ENCODE measurements at regions not wholly inside any gene's neighbourhood (a gene's known extent, or its start where the extent isn't known, plus 50 kb on each side); places are given as distances from the start of the nearest gene placed in this dataset.
"Not testable (repeated sequence)": the region's sequence is repeated elsewhere in the genome, so short reads cannot be mapped to it uniquely, and the experiment has no call there.

- no peak for DNase-seq (ENCODE audit: low read depth)
- TF ChIP-seq, protein P1, sequence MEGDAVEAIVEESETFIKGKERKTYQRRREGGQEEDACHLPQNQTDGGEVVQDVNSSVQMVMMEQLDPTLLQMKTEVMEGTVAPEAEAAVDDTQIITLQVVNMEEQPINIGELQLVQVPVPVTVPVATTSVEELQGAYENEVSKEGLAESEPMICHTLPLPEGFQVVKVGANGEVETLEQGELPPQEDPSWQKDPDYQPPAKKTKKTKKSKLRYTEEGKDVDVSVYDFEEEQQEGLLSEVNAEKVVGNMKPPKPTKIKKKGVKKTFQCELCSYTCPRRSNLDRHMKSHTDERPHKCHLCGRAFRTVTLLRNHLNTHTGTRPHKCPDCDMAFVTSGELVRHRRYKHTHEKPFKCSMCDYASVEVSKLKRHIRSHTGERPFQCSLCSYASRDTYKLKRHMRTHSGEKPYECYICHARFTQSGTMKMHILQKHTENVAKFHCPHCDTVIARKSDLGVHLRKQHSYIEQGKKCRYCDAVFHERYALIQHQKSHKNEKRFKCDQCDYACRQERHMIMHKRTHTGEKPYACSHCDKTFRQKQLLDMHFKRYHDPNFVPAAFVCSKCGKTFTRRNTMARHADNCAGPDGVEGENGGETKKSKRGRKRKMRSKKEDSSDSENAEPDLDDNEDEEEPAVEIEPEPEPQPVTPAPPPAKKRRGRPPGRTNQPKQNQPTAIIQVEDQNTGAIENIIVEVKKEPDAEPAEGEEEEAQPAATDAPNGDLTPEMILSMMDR (IDR thresholded peaks at IDR 0.05; ENCODE audit: low read length, missing control alignments), result no peak
- no peak overlapping the region for H3K4me3 ChIP-seq (replicated peaks; ENCODE audit: low read depth, low read length)
Measured at GRCh38 chr1:29593601-29594382, 357.5 kb downstream of the PTPRU start.

- DNase-seq (ENCODE audit: low read depth), result no peak
- H3K4me3 ChIP-seq (replicated peaks; ENCODE audit: low read depth, low read length), result no peak overlapping the region
- TF ChIP-seq, protein P1 (IDR thresholded peaks at IDR 0.05; ENCODE audit: low read length, missing control alignments), result no peak
Measured at GRCh38 chr1:29592731-29593130, 356.4 kb downstream of the PTPRU start.

DNA sequence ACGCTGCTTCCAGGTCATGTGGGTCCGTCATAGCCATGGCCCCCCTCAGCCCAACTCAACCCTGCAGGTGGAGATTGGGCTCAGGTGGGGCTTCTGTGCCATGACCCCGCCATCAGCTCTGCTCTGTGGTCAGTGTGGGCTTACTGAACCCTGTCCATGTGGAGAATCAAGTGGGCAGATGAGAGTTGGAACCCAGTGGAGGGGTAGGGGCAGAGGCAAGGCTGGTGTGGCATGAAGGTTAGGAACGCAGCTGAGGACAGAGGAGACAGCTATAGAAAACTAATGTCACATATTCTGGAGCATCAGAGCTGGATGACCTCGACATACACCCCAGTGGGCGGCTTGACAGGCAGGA is 355.9 kb downstream of the PTPRU start:
- TF ChIP-seq, protein P1 (IDR thresholded peaks at IDR 0.05; ENCODE audit: low read length, missing control alignments), result no peak
- H3K4me3 ChIP-seq (replicated peaks; ENCODE audit: low read depth, low read length), result no peak overlapping the region
- no peak for DNase-seq (ENCODE audit: low read depth)

- TF ChIP-seq, protein P1 (IDR thresholded peaks at IDR 0.05; ENCODE audit: low read length, missing control alignments), result no peak
- no peak overlapping the region for H3K4me3 ChIP-seq (replicated peaks; ENCODE audit: low read depth, low read length)
- no peak for DNase-seq (ENCODE audit: low read depth)
Measured at GRCh38 chr1:29591601-29592260, 355.4 kb downstream of the PTPRU start.

- H3K4me3 ChIP-seq (replicated peaks; ENCODE audit: low read depth, low read length), result no peak overlapping the region
- DNase-seq (ENCODE audit: low read depth), result no peak
- TF ChIP-seq, protein P1 (IDR thresholded peaks at IDR 0.05; ENCODE audit: low read length, missing control alignments), result no peak
Measured at GRCh38 chr1:29590583-29591565, 354.6 kb downstream of the PTPRU start.

DNA sequence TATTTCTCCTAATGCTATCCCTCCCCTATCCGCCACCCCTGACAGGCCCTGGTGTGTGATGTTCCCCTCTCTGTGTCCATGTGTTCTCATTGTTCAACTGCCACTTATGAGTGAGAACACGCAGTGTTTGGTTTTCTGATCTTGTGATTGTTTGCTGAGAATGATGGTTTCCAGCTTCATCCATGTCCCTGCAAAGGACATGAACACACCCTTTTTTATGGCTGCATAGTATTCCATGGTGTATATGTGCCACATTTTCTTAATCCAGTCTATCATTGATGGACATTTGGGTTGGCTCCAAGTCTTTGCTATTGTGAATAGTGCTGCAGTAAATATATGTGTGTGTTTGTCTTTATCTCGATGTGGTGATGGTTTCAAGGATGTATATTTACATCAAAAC is 353.4 kb downstream of the PTPRU start:
- not testable (repeated sequence) for DNase-seq (ENCODE audit: low read depth); H3K4me3 ChIP-seq (replicated peaks; ENCODE audit: low read depth, low read length)

All from fibroblast of pulmonary artery (primary cell).